HepG2 (cell line): ENCODE measurements at regions not wholly inside any gene's neighbourhood (a gene's known extent, or its start where the extent isn't known, plus 50 kb on each side); places are given as distances from the start of the nearest gene placed in this dataset.
A peak's percentile ranks its signal among the peaks of the same experiment; 100 is the strongest.

Experiments
- ATAC-seq: fragments of 200-7000 bp; cut with Tn5 transposase; 3 replicates; pipeline ENCODE4 v1.9.1; 2020; ENCODE audit warnings: mild to moderate bottlenecking, moderate library complexity
- BruUV-seq: library from RNA; stranded (reverse); fragments of 400-500 nt; replicated peaks from 2 replicates; lab custom pipeline; 2021; lab: Mats Ljungman, UMichigan
- CTCF ChIA-PET: fragments of 300-600 bp; formaldehyde crosslinking; extraction: SDS; loops from one replicate; lab custom pipeline; 2021; ENCODE audit warnings: low total read pairs, inconsistent platforms, low intra/inter-chr PET ratio; lab: Yijun Ruan, JAX
- POLR2A ChIA-PET: fragments of 350-600 bp; sonication (Branson Sonifier 250); formaldehyde crosslinking; loops from one replicate; lab custom pipeline; 2020; ENCODE audit warnings: antibody characterized with exemption, inconsistent platforms; lab: Yijun Ruan, JAX
- DNase-seq: peaks from one replicate; pipeline ENCODE4 v3.0.0-alpha.2; 2015; ENCODE audit warnings: low spot score
- FAIRE-seq: peaks from 3 replicates; lab custom pipeline; 2011; peaks lifted over from hg19 to GRCh38; lab: Jason Lieb, UNC
- H2AFZ ChIP-seq: one replicate; pipeline ENCODE4 v1.6.1; 2011; ENCODE audit warnings: low read length, inconsistent platforms
- H3K27ac ChIP-seq: fragments of 300-600 bp; 3 replicates; pipeline ENCODE4 v1.8.0; 2011; ENCODE audit warnings: mixed run types, mild to moderate bottlenecking, mixed read lengths, low read length, inconsistent platforms; ENCODE audit not compliant: insufficient read depth; ENCODE audit errors: extremely low read length
- H3K27me3 ChIP-seq, 2 experiments: fragments of 200-600 bp in 1 of 2; 2 replicates in 1 of 2; 3 replicates in 1 of 2; pipeline versions ENCODE4 v1.6.0 to v1.8.0; 2011; ENCODE audit warnings: low read length in 2 of 2, mild to moderate bottlenecking in 2 of 2, moderate library complexity in 2 of 2, inconsistent platforms in 1 of 2; ENCODE audit not compliant: insufficient read depth in 2 of 2, control insufficient read depth in 1 of 2
- H3K36me3 ChIP-seq, 2 experiments: fragments of 200-600 bp in 1 of 2; replicated peaks in 1 of 2; 2 replicates in 1 of 2; 3 replicates in 1 of 2; pipeline versions ENCODE4 v1.5.1 to v1.8.0; 2011; ENCODE audit warnings: low read length in 2 of 2, inconsistent platforms in 1 of 2; ENCODE audit not compliant: insufficient read depth in 2 of 2, control insufficient read depth in 1 of 2
- H3K4me1 ChIP-seq: 2 replicates; pipeline ENCODE4 v1.5.1; 2012; ENCODE audit warnings: low read length, inconsistent platforms; ENCODE audit not compliant: insufficient read depth
- H3K4me2 ChIP-seq: 2 replicates; pipeline ENCODE4 v1.6.0; 2011; ENCODE audit warnings: low read depth, low read length, inconsistent platforms
- H3K4me3 ChIP-seq, 3 experiments: fragments of 200-600 bp in 1 of 3; sonication (generic), shearing (Covaris generic) in 1 of 3; replicated peaks in 1 of 3; 2 replicates each; pipeline ENCODE4 v1.5.1; 2011 to 2016; ENCODE audit warnings: low read length in 3 of 3, inconsistent platforms in 2 of 3, low read depth in 2 of 3, mild to moderate bottlenecking in 2 of 3, control low read depth in 1 of 3, mixed read lengths in 1 of 3; ENCODE audit not compliant: insufficient read depth in 1 of 3
- H3K79me2 ChIP-seq: one replicate; pipeline ENCODE4 v1.6.1; 2011; ENCODE audit warnings: low read length, inconsistent platforms; ENCODE audit not compliant: insufficient read depth
- H3K9ac ChIP-seq: 2 replicates; pipeline ENCODE4 v1.6.0; 2011; ENCODE audit warnings: mild to moderate bottlenecking, low read depth, low read length, inconsistent platforms; ENCODE audit not compliant: insufficient read depth
- H3K9me3 ChIP-seq: 2 replicates; pipeline ENCODE4 v1.5.1; 2012; ENCODE audit warnings: mild to moderate bottlenecking, low read length
- H4K20me1 ChIP-seq: 2 replicates; pipeline ENCODE4 v1.6.0; 2011; ENCODE audit warnings: inconsistent platforms, mild to moderate bottlenecking, low read length, moderate library complexity; ENCODE audit not compliant: insufficient read depth
- ELF4 ChIP-seq: sonication (generic); formaldehyde crosslinking; IDR thresholded peaks from 2 replicates; pipeline ENCODE4 v1.5.0; 2020; ENCODE audit warnings: missing genetic modification reagents, mild to moderate bottlenecking, moderate library complexity, borderline replicate concordance
- FOXP4 ChIP-seq: sonication (generic); formaldehyde crosslinking; IDR thresholded peaks from 2 replicates; pipeline ENCODE4 v1.4.0; 2020; ENCODE audit warnings: missing genetic modification reagents
- JARID2 ChIP-seq: sonication (generic); formaldehyde crosslinking; IDR thresholded peaks from 2 replicates; pipeline ENCODE4 v1.8.1; 2023; ENCODE audit warnings: missing genetic modification reagents, inconsistent platforms; ENCODE audit not compliant: insufficient replicate concordance
- KAT8 ChIP-seq: IDR thresholded peaks from 2 replicates; pipeline ENCODE4 v1.6.1; 2016; ENCODE audit warnings: missing genetic modification reagents, missing compliant biosample characterization
- KMT2B ChIP-seq: IDR thresholded peaks from 2 replicates; pipeline ENCODE4 v1.6.1; 2016; ENCODE audit warnings: missing genetic modification reagents, missing compliant biosample characterization
- NFE2L2 ChIP-seq: fragments of 150-350 bp; IDR thresholded peaks from 2 replicates; pipeline ENCODE4 v1.6.1; 2014; ENCODE audit warnings: low read length
- SOX13 ChIP-seq, 3 experiments: fragments of 450-650 bp in 1 of 3; sonication (generic) in 1 of 3; formaldehyde crosslinking in 1 of 3; IDR thresholded peaks in 2 of 3; conservative IDR thresholded peaks in 1 of 3; 2 replicates each; pipeline versions ENCODE4 v1.5.0 to v1.6.1; 2016 to 2020; ENCODE audit warnings: antibody characterized with exemption in 1 of 3, mild to moderate bottlenecking in 1 of 3, missing compliant biosample characterization in 1 of 3, missing genetic modification reagents in 1 of 3, moderate library complexity in 1 of 3
- SOX5 ChIP-seq: IDR thresholded peaks from 2 replicates; pipeline ENCODE4 v1.6.1; 2016; ENCODE audit warnings: borderline replicate concordance
- SPEN ChIP-seq: sonication (generic); formaldehyde crosslinking; IDR thresholded peaks from 2 replicates; pipeline ENCODE4 v1.5.1; 2020; ENCODE audit warnings: low read depth, mild to moderate bottlenecking, missing genetic modification reagents
- THRA ChIP-seq: sonication (generic); formaldehyde crosslinking; IDR thresholded peaks from 2 replicates; pipeline ENCODE4 v1.4.0; 2020; ENCODE audit warnings: missing genetic modification reagents, borderline replicate concordance
- ZBTB43 ChIP-seq: sonication (generic); formaldehyde crosslinking; conservative IDR thresholded peaks from 2 replicates; pipeline ENCODE4 v1.4.0; 2020; ENCODE audit warnings: missing genetic modification reagents
- ZBTB7B ChIP-seq: sonication (generic); formaldehyde crosslinking; IDR thresholded peaks from 2 replicates; pipeline ENCODE4 v1.4.0; 2020; ENCODE audit warnings: missing genetic modification reagents
- ZNF124 ChIP-seq: sonication (generic); formaldehyde crosslinking; IDR thresholded peaks from 2 replicates; pipeline ENCODE4 v1.4.0; 2020; ENCODE audit warnings: missing genetic modification reagents
- ZNF280B ChIP-seq: sonication (generic); formaldehyde crosslinking; IDR thresholded peaks from 2 replicates; pipeline ENCODE4 v1.5.0; 2020; ENCODE audit warnings: missing genetic modification reagents, mild to moderate bottlenecking, borderline replicate concordance
- WGBS: methylation state at CpG from one replicate; pipeline ENCODE4 v1.1.6; 2017; ENCODE audit warnings: low lambda C conversion rate; 5-methylcytosine and 5-hydroxymethylcytosine counted together
- in situ Hi-C: cut with HindIII; loops from 2 replicates; pipeline ENCODE4 v1.10.0; 2017; ENCODE audit warnings: low pct_unique_long_range_greater_than_20kb; ENCODE audit not compliant: extremely low pct_ligation_motif_present
- intact Hi-C: fragments of 100-400 bp; cut with micrococcal nuclease; formaldehyde crosslinking; loops from one replicate; pipeline ENCODE4 v1.10.0; 2022; ENCODE audit not compliant: unreplicated experiment

GRCh38 chr1:5220421-5220820 lies 566.0 kb downstream of the AJAP1 start (continued):
- TF ChIP-seq ZNF280B (CRISPR knock-in tag) = no peak
- no peak for TF ChIP-seq THRA (CRISPR knock-in tag)
- TF ChIP-seq SPEN = no peak
- no peak for TF ChIP-seq NFE2L2
- no peak for TF ChIP-seq ZNF124 (CRISPR knock-in tag)
- no peak for TF ChIP-seq KMT2B (CRISPR knock-in tag)
- TF ChIP-seq KAT8 (CRISPR knock-in tag) = no peak
- no peak for TF ChIP-seq ZBTB43 (CRISPR knock-in tag)

- Histone ChIP-seq H2AFZ (no peak overlapping the region), H3K4me2 (no peak overlapping the region), H3K9ac (no peak overlapping the region), H3K27me3 (no peaks in the 10 kb centered on the region), H3K27ac (no peak overlapping the region), H3K4me3 (no peak overlapping the region), H4K20me1 (no peaks in the 10 kb centered on the region), H3K9me3 (peaks cover 80% of the 10 kb centered on the region), H3K79me2 (no peaks in the 10 kb centered on the region), H3K4me1 (no peaks in the 10 kb centered on the region), H3K36me3 (no peaks in the 10 kb centered on the region)
- ATAC-seq (no peak), DNase-seq (no peak), FAIRE-seq (no peak)
- no peak for TF ChIP-seq JARID2
- TF ChIP-seq SOX13 (IDR thresholded peaks at IDR 0.05) = no peak
- 0 out of 4 replicates have a peak, but pooled peaks of 1 of the 2 experiments have one; percentile 21 for TF ChIP-seq SOX13 (CRISPR knock-in tag; conservative IDR thresholded peaks at IDR 0.05 in 1 of 2, IDR thresholded peaks at IDR 0.05 in 1 of 2)
- TF ChIP-seq SOX5 = peak; percentile 9; the same call in 1 of the 2 replicates
- TF ChIP-seq ELF4 (CRISPR knock-in tag) = no peak
- TF ChIP-seq ZBTB7B = no peak
- no peak for TF ChIP-seq FOXP4 (CRISPR knock-in tag)
- intact Hi-C loops (no loop called here), in situ Hi-C loops (no loop called here)
- POLR2A ChIA-PET = no interaction called here
- no TSS peak for BruUV-seq
- WGBS = 2% methylated on average over 3 of the region's 3 CpGs
- CTCF ChIA-PET = no interaction called here
These were observed 545.6 kb downstream of the AJAP1 start for GRCh38 chr1:5200006-5200405.
